H1 (cell line): ENCODE measurements at regions not wholly inside any gene's neighbourhood (a gene's known extent, or its start where the extent isn't known, plus 50 kb on each side); places are given as distances from the start of the nearest gene placed in this dataset.

Source experiments
- CTCF ChIA-PET: fragments of 300-600 bp; sonication (Branson Sonifier 250); formaldehyde crosslinking; loops from one replicate; lab custom pipeline; 2021; ENCODE audit not compliant: partially characterized antibody; lab: Charles Lee
- POLR2A ChIA-PET: fragments of 300-600 bp; sonication (Branson Sonifier 250); formaldehyde crosslinking; loops from one replicate; lab custom pipeline; 2021; ENCODE audit warnings: inconsistent platforms; ENCODE audit not compliant: partially characterized antibody; lab: Charles Lee
- DNase-seq, 2 experiments: peaks; one replicate each; pipeline versions ENCODE4 v3.0.0 to v3.0.0-alpha.2; 2010 to 2022; ENCODE audit warnings: low spot score in 2 of 2, low read depth in 1 of 2, mixed read lengths in 1 of 2
- FAIRE-seq: peaks from 2 replicates; lab custom pipeline; 2011; peaks lifted over from hg19 to GRCh38; lab: Jason Lieb, UNC
- H2AFZ ChIP-seq: 2 replicates; pipeline ENCODE4 v1.8.1; 2012; ENCODE audit warnings: low read length, inconsistent platforms
- H2AK5ac ChIP-seq: 2 replicates; pipeline ENCODE4 v1.6.1; 2013; ENCODE audit warnings: low read depth, low read length
- H2BK120ac ChIP-seq: replicated peaks from 2 replicates; pipeline ENCODE3; 2013; ENCODE audit warnings: low read depth, low read length, inconsistent platforms
- H2BK12ac ChIP-seq: 2 replicates; pipeline ENCODE4 v1.6.1; 2013; ENCODE audit warnings: low read depth, low read length
- H2BK15ac ChIP-seq: 2 replicates; pipeline ENCODE4 v1.6.1; 2013; ENCODE audit warnings: low read length
- H2BK20ac ChIP-seq: 2 replicates; pipeline ENCODE4 v1.6.1; 2013; ENCODE audit warnings: low read length
- H2BK5ac ChIP-seq: 2 replicates; pipeline ENCODE4 v1.6.1; 2013; ENCODE audit warnings: low read depth, low read length
- H3K14ac ChIP-seq: 2 replicates; pipeline ENCODE4 v1.6.1; 2013; ENCODE audit warnings: inconsistent platforms; ENCODE audit not compliant: insufficient read length
- H3K18ac ChIP-seq: 2 replicates; pipeline ENCODE4 v1.6.1; 2013; ENCODE audit warnings: low read length; ENCODE audit errors: extremely low read depth
- H3K23ac ChIP-seq: 2 replicates; pipeline ENCODE4 v1.6.1; 2013; ENCODE audit warnings: inconsistent platforms; ENCODE audit not compliant: insufficient read length
- H3K23me2 ChIP-seq: 2 replicates; pipeline ENCODE4 v1.6.1; 2013; ENCODE audit warnings: low read depth, low read length
- H3K27ac ChIP-seq: 2 replicates; pipeline ENCODE4 v1.6.1; 2011; ENCODE audit warnings: low read depth, low read length, inconsistent platforms
- H3K27me3 ChIP-seq, 4 experiments: replicated peaks in 1 of 4; 1 replicate in 1 of 4; 2 replicates in 3 of 4; pipeline versions ENCODE4 v1.6.1 to v1.8.1; 2011 to 2013; ENCODE audit warnings: low read length in 3 of 4, mild to moderate bottlenecking in 3 of 4, inconsistent platforms in 2 of 4, mixed read lengths in 2 of 4, moderate library complexity in 1 of 4; ENCODE audit not compliant: control insufficient read depth in 3 of 4, insufficient read depth in 3 of 4; ENCODE audit errors: extremely low read depth in 1 of 4
- H3K36me3 ChIP-seq, 4 experiments: 2 replicates each; pipeline versions ENCODE4 v1.6.1 to v1.8.1; 2011 to 2013; ENCODE audit warnings: mild to moderate bottlenecking in 4 of 4, low read length in 3 of 4, moderate library complexity in 2 of 4, control low read depth in 1 of 4, inconsistent platforms in 1 of 4; ENCODE audit not compliant: insufficient read depth in 4 of 4, control insufficient read depth in 2 of 4
- H3K4ac ChIP-seq: replicated peaks from 2 replicates; pipeline ENCODE3; 2013; ENCODE audit warnings: low read length, low read depth, mixed read lengths, inconsistent platforms; ENCODE audit not compliant: insufficient read length
- H3K4me1 ChIP-seq, 4 experiments: replicated peaks in 1 of 4; 1 replicate in 1 of 4; 2 replicates in 3 of 4; pipeline versions ENCODE4 v1.6.1 to v1.8.1; 2011 to 2013; ENCODE audit warnings: low read length in 3 of 4, inconsistent platforms in 2 of 4, mixed read lengths in 1 of 4; ENCODE audit not compliant: insufficient read depth in 4 of 4, control insufficient read depth in 3 of 4
- H3K4me2 ChIP-seq, 2 experiments: 2 replicates each; pipeline versions ENCODE4 v1.6.1 to v1.8.1; 2011 to 2013; ENCODE audit warnings: low read depth in 2 of 2, low read length in 2 of 2, control low read depth in 1 of 2, inconsistent platforms in 1 of 2, mild to moderate bottlenecking in 1 of 2; ENCODE audit not compliant: insufficient read depth in 1 of 2
- H3K4me3 ChIP-seq, 4 experiments: fragments of 200-600, 300-600 bp in 1 of 4; sonication (generic), shearing (Covaris generic), sonication (Bioruptor Twin) in 1 of 4; 2 replicates each; pipeline versions ENCODE4 v1.5.1 to v1.8.1; 2011 to 2016; ENCODE audit warnings: low read length in 4 of 4, low read depth in 3 of 4, control low read depth in 2 of 4, inconsistent platforms in 2 of 4, mild to moderate bottlenecking in 2 of 4, mixed read lengths in 1 of 4, moderate library complexity in 1 of 4; ENCODE audit not compliant: insufficient read depth in 2 of 4; ENCODE audit errors: extremely low read depth in 1 of 4
- H3K56ac ChIP-seq: replicated peaks from 2 replicates; pipeline ENCODE3; 2013; ENCODE audit warnings: low read depth, mild to moderate bottlenecking, mixed read lengths, low read length, inconsistent platforms; ENCODE audit not compliant: insufficient read length
- H3K79me1 ChIP-seq: 2 replicates; pipeline ENCODE4 v1.6.1; 2013; ENCODE audit warnings: low read depth, low read length, control low read depth
- H3K79me2 ChIP-seq, 2 experiments: 2 replicates each; pipeline versions ENCODE4 v1.6.1 to v1.8.1; 2012 to 2013; ENCODE audit warnings: low read length in 2 of 2, mild to moderate bottlenecking in 2 of 2, inconsistent platforms in 1 of 2; ENCODE audit not compliant: insufficient read depth in 2 of 2, control insufficient read depth in 1 of 2
- H3K9ac ChIP-seq, 4 experiments: replicated peaks in 1 of 4; 1 replicate in 1 of 4; 2 replicates in 3 of 4; pipeline versions ENCODE4 v1.6.1 to v1.8.1; 2011 to 2013; ENCODE audit warnings: low read depth in 3 of 4, low read length in 3 of 4, control low read depth in 2 of 4, mild to moderate bottlenecking in 2 of 4, moderate library complexity in 2 of 4, inconsistent platforms in 1 of 4; ENCODE audit errors: extremely low read depth in 1 of 4
- H3K9me3 ChIP-seq, 2 experiments: 2 replicates each; pipeline versions ENCODE4 v1.6.1 to v1.8.1; 2012 to 2013; ENCODE audit warnings: mild to moderate bottlenecking in 2 of 2, moderate library complexity in 2 of 2, control low read depth in 1 of 2, inconsistent platforms in 1 of 2, low read depth in 1 of 2, low read length in 1 of 2, mixed read lengths in 1 of 2; ENCODE audit not compliant: insufficient read depth in 2 of 2
- H4K20me1 ChIP-seq, 2 experiments: replicated peaks in 1 of 2; 2 replicates each; pipeline versions ENCODE3 to v1.8.1; 2011 to 2013; ENCODE audit warnings: inconsistent platforms in 2 of 2, low read length in 2 of 2, mild to moderate bottlenecking in 1 of 2; ENCODE audit not compliant: insufficient read depth in 2 of 2, control insufficient read depth in 1 of 2
- H4K5ac ChIP-seq: 2 replicates; pipeline ENCODE4 v1.6.1; 2013; ENCODE audit warnings: low read length, low read depth, mixed read lengths, inconsistent platforms; ENCODE audit not compliant: insufficient read length
- H4K8ac ChIP-seq: 2 replicates; pipeline ENCODE4 v1.8.0; 2013; ENCODE audit warnings: mild to moderate bottlenecking, moderate library complexity, low read length, inconsistent platforms; ENCODE audit not compliant: insufficient read depth; ENCODE audit errors: extremely low read depth
- H4K91ac ChIP-seq: replicated peaks from 2 replicates; pipeline ENCODE3; 2013; ENCODE audit warnings: low read length, mixed read lengths, inconsistent platforms; ENCODE audit not compliant: insufficient read length
- BRCA1 ChIP-seq: IDR thresholded peaks from 2 replicates; pipeline ENCODE4 v1.6.1; 2012; ENCODE audit warnings: low read depth, low read length, improper control_type of control experiment
- CEBPB ChIP-seq: IDR thresholded peaks from 2 replicates; pipeline ENCODE4 v1.6.1; 2012; ENCODE audit warnings: low read depth, low read length
- CHD2 ChIP-seq: IDR thresholded peaks from 2 replicates; pipeline ENCODE4 v1.6.1; 2012; ENCODE audit warnings: low read length, improper control_type of control experiment
- GABPA ChIP-seq: IDR thresholded peaks from 2 replicates; pipeline ENCODE4 v1.6.1; 2011; ENCODE audit warnings: mild to moderate bottlenecking, low read length, moderate library complexity, borderline replicate concordance; ENCODE audit not compliant: insufficient read depth
- SIN3A ChIP-seq, 2 experiments: IDR thresholded peaks in 1 of 2; conservative IDR thresholded peaks in 1 of 2; 2 replicates each; pipeline ENCODE4 v1.6.1; 2011 to 2012; ENCODE audit warnings: low read length in 2 of 2, improper control_type of control experiment in 1 of 2, low read depth in 1 of 2, mild to moderate bottlenecking in 1 of 2
- SIRT6 ChIP-seq: IDR thresholded peaks from one replicate; pipeline ENCODE4 v1.7.1; 2012; ENCODE audit warnings: low read length, inconsistent platforms
- TCF12 ChIP-seq: IDR thresholded peaks from 2 replicates; pipeline ENCODE4 v1.6.1; 2011; ENCODE audit warnings: low read depth, mild to moderate bottlenecking, low read length
- TEAD4 ChIP-seq: IDR thresholded peaks from 2 replicates; pipeline ENCODE4 v1.6.1; 2012; ENCODE audit warnings: low read depth, low read length, inconsistent platforms, mixed read lengths
- YY1 ChIP-seq: IDR thresholded peaks from 2 replicates; pipeline ENCODE4 v1.6.1; 2011; ENCODE audit warnings: low read depth, mild to moderate bottlenecking, low read length
- WGBS, 2 experiments: shearing (Covaris generic) in 1 of 2; methylation state at CpG; one replicate each; pipeline versions ENCODE4 v1.1.6 to v1.1.7; 2013 to 2015; ENCODE audit warnings: low lambda C conversion rate in 2 of 2, mixed read lengths in 2 of 2, inconsistent platforms in 1 of 2, low coverage in 1 of 2, missing lambda C conversion rate in 1 of 2; ENCODE audit not compliant: insufficient replicate concordance in 2 of 2, insufficient coverage in 1 of 2, insufficient read length in 1 of 2; ENCODE audit errors: extremely low coverage in 1 of 2, missing lambda C conversion rate in 1 of 2; 5-methylcytosine and 5-hydroxymethylcytosine counted together

- FAIRE-seq (no peak), DNase-seq (no peak)
- CTCF ChIA-PET: interaction anchor here (0.6 kb wide), 1 partner anchor 492 kb away, joined by 3 read pairs; no protein-coding TSS in a partner anchor
- H2BK120ac ChIP-seq: no peak overlapping the region
- 0 out of 2 replicates have a peak overlapping the region, but pooled peaks have one; percentile 90 for H2AFZ ChIP-seq
- H4K5ac ChIP-seq: no peak overlapping the region
- H4K20me1 ChIP-seq: no peaks in the 10 kb centered on the region
- no peak overlapping the region for H3K27ac ChIP-seq
- H3K36me3 ChIP-seq: no peaks in the 10 kb centered on the region
- H3K56ac ChIP-seq: no peak overlapping the region
- POLR2A ChIA-PET: no interaction called here
- H2BK12ac ChIP-seq: 0 out of 2 replicates have a peak overlapping the region, but pooled peaks have one; percentile 71
- no peak overlapping the region for H2AK5ac ChIP-seq
- H3K23me2 ChIP-seq: no peaks in the 10 kb centered on the region
- H2BK15ac ChIP-seq: no peak overlapping the region
- H3K9me3 ChIP-seq: no peaks in the 10 kb centered on the region
- H3K79me1 ChIP-seq: no peaks in the 10 kb centered on the region
- H3K18ac ChIP-seq: no peak overlapping the region
- H3K27me3 ChIP-seq: no peaks in the 10 kb centered on the region
- WGBS, 2 experiments: 62% methylated on average over 5 of the region's 5 CpGs; no CpG with 5 or more reads in 1 of the 2 experiments
- H3K4me3 ChIP-seq: no peak overlapping the region
- no peak overlapping the region for H3K14ac ChIP-seq
- H3K23ac ChIP-seq: no peak overlapping the region
- no peaks in the 10 kb centered on the region; a peak in 2 of 7 replicates for H3K4me1 ChIP-seq
- no peak overlapping the region for H4K8ac ChIP-seq
- H3K4me2 ChIP-seq: peak overlapping the region in 1 of 2 experiments; percentile 21; a peak in 2 of 4 replicates
- no peak overlapping the region for H3K9ac ChIP-seq
- no peaks in the 10 kb centered on the region for H3K79me2 ChIP-seq
- no peak overlapping the region for H2BK20ac ChIP-seq
- no peak overlapping the region for H3K4ac ChIP-seq
- H2BK5ac ChIP-seq: no peak overlapping the region
- no peak overlapping the region for H4K91ac ChIP-seq
- TF ChIP-seq CHD2 (no peak), BRCA1 (no peak), GABPA (no peak), TCF12 (no peak), SIRT6 (no peak), CEBPB (no peak), YY1 (no peak), SIN3A (conservative IDR thresholded peaks at IDR 0.05 in 1 of 2, IDR thresholded peaks at IDR 0.05 in 1 of 2; ENCODE audit: low read depth in 1 of 2, low read length in 2 of 2) (no peak), TEAD4 (no peak)
Measured at GRCh38 chr4:45331802-45332201, 605.4 kb upstream of the GNPDA2 start.
